Effector memory CD8-positive, alpha-beta T cell (primary cell): ENCODE measurements at regions not wholly inside any gene's neighbourhood (a gene's known extent, or its start where the extent isn't known, plus 50 kb on each side); places are given as distances from the start of the nearest gene placed in this dataset.
"Not testable (repeated sequence)": the region's sequence is repeated elsewhere in the genome, so short reads cannot be mapped to it uniquely, and the experiment has no call there.

Source experiments
- ATAC-seq: fragments of 150-1000 bp; cut with Tn5 transposase; replicated peaks from 2 replicates; pipeline ENCODE4 v1.10.0; 2021; ENCODE audit warnings: mild to moderate bottlenecking, moderate library complexity
- DNase-seq, 3 experiments: peaks; one replicate each; pipeline ENCODE4 v3.0.0; 2021
- H3K27ac Mint-ChIP-seq, 2 donors: one replicate each; pipeline ENCODE4 v1.8.0; 2022; ENCODE audit warnings: mild to moderate bottlenecking in 2 of 2, mixed read lengths in 2 of 2, moderate library complexity in 2 of 2
- H3K27me3 Mint-ChIP-seq, 2 donors: one replicate each; pipeline ENCODE4 v1.8.0; 2022; ENCODE audit warnings: mixed read lengths in 2 of 2
- H3K36me3 Mint-ChIP-seq: one replicate; pipeline ENCODE4 v1.8.0; 2022; ENCODE audit warnings: mild to moderate bottlenecking, moderate library complexity, mixed read lengths; ENCODE audit not compliant: insufficient read depth
- H3K4me1 Mint-ChIP-seq, 2 donors: one replicate each; pipeline ENCODE4 v1.8.0; 2022; ENCODE audit warnings: low read depth in 2 of 2, mixed read lengths in 2 of 2
- H3K4me3 Mint-ChIP-seq, 2 donors: one replicate each; pipeline ENCODE4 v1.8.0; 2022; ENCODE audit warnings: mild to moderate bottlenecking in 2 of 2, mixed read lengths in 2 of 2, moderate library complexity in 2 of 2
- H3K9me3 Mint-ChIP-seq, 2 donors: one replicate each; pipeline ENCODE4 v1.8.0; 2022; ENCODE audit warnings: mixed read lengths in 2 of 2

DNA sequence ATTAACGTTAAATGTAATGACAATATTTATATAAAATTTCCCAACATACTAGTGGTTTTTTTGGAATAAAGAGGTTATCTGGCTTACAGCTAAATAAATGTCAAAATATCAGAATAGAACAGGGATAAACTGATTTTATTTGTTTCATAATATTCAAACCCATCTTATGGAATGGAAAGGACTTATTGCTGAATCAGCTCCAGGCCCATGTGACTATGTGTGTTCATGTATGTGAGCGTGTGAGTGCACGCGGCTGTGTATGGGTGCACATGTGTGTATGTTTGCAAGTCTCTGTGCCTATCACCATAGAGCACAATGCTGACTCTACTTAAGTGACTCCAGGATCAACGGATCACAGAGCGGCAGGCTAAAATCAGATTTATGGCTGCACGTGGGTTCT lies 392.3 kb upstream of the GRM7 start:
- no peaks in the 10 kb centered on the region for H3K4me1 Mint-ChIP-seq
- H3K36me3 Mint-ChIP-seq = no peaks in the 10 kb centered on the region
- H3K4me3 Mint-ChIP-seq = no peak overlapping the region
- no peaks in the 10 kb centered on the region for H3K27me3 Mint-ChIP-seq
- DNase-seq = no peak
- no peak for ATAC-seq
- H3K9me3 Mint-ChIP-seq = peaks cover 0 to 6% of the 10 kb centered on the region in 2 donors
- no peak overlapping the region for H3K27ac Mint-ChIP-seq

DNA sequence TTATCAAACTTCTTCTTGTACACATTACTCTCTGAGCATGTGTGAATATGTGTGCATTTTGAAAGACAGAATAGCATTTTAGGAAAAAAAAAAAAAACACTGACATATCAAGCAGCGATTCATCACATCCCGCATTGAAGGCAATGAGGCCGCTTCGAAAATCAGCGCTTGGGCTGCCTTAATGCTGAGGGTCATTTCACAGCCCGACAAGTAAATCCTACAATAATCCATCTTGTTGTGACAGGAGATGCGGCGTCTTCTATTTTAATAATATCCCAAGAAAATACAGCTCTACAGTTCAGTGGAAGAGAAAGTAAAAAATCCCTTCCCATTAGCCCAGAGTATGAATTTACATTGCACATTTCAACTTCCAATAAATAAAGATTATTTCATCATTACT lies 389.2 kb upstream of the GRM7 start:
- peaks cover 0 to 13% of the 10 kb centered on the region in 2 donors for H3K9me3 Mint-ChIP-seq
- no peak overlapping the region for H3K4me3 Mint-ChIP-seq
- DNase-seq = no peak
- no peaks in the 10 kb centered on the region for H3K4me1 Mint-ChIP-seq
- ATAC-seq = no peak
- H3K27me3 Mint-ChIP-seq = no peaks in the 10 kb centered on the region
- no peaks in the 10 kb centered on the region for H3K36me3 Mint-ChIP-seq
- no peak overlapping the region for H3K27ac Mint-ChIP-seq

DNA sequence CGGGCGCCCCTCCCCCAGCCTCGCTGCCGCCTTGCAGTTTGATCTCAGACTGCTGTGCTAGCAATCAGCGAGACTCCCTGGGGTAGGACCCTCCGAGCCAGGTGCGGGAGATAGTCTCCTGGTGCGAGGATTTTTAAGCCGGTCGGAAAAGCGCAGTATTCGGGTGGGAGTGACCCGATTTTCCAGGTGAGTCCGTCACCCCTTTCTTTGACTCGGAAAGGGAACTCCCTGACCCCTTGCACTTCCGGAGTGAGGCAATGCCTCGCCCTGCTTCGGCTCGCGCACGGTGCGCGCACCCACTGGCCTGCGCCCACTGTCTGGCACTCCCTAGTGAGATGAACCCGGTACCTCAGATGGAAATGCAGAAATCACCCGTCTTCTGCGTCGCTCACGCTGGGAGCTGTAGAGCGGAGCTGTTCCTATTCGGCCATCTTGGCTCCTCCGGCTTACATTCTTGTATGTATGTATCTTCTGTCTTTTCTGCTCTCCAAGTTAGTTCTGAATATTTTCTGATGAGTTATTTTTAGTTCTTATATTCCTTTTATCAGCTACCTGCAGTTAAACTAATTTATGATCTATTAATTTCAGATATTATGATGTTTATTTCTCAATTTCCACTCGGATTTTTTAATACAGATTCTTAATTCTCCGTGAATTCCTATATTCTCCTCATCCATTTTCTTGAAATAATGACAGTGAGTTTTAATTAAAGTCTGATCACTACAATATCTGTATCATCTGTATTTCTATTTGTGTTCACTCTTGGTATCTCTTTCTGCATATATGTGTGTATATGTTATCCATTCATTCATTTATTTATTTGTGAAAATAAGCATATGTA lies 370.2 kb upstream of the GRM7 start:
- not testable (repeated sequence) for H3K4me1 Mint-ChIP-seq, H3K36me3 Mint-ChIP-seq, ATAC-seq, DNase-seq, H3K27ac Mint-ChIP-seq, H3K27me3 Mint-ChIP-seq, H3K4me3 Mint-ChIP-seq
- H3K9me3 Mint-ChIP-seq = peaks cover 3 to 22% of the 10 kb centered on the region in 2 donors

DNA sequence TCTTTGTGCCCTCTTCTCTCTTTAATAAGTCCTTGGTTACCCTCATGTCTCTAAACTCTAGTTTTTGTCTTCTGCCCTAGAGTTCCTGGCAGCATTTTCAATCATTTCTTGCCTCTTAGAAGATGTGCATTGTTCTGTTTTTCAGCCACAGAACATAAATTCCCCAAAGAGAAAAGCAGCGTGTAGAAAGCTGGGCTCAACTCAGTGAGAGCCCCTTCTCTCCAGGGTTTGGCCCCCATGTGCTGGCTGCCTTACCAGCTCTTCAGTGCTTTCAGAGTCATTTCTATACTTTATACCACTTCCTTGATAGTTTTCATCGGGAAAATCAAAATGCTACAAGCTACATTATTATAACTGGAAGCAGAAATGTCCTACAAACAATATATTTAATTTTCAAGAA lies 369.1 kb upstream of the GRM7 start:
- Mint-ChIP-seq H3K4me3 (no peak overlapping the region), H3K27ac (no peak overlapping the region), H3K4me1 (no peaks in the 10 kb centered on the region)

DNA sequence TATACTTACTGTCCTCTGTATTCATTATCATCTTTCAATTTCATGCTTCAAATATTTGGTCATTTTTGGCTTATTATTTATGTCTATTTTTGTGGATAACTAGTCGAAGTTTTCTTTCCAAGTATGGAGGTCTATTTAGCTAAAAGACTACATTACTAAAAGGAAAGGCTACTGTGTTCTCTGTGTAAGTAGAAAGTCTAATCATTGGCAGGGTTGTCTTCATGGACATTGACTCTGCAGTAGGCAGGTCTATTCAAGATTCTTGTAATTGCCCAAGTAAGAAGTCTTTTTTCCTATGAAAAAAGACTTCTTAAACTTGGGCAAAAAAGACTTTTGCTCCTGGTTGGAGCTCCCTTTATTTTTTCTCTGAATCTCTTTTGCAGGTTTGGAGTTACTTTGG lies 368.6 kb upstream of the GRM7 start:
- DNase-seq (no peak), ATAC-seq (no peak)
- Mint-ChIP-seq H3K27me3 (no peaks in the 10 kb centered on the region), H3K27ac (no peak overlapping the region), H3K36me3 (no peaks in the 10 kb centered on the region), H3K4me1 (no peaks in the 10 kb centered on the region), H3K9me3 (peaks cover 3 to 22% of the 10 kb centered on the region in 2 donors), H3K4me3 (no peak overlapping the region)

More for the DNA sequence above, 369.1 kb upstream of the GRM7 start:
- DNase-seq (no peak), ATAC-seq (no peak)
- Mint-ChIP-seq H3K9me3 (peaks cover 3 to 22% of the 10 kb centered on the region in 2 donors), H3K27me3 (no peaks in the 10 kb centered on the region), H3K36me3 (no peaks in the 10 kb centered on the region)

DNA sequence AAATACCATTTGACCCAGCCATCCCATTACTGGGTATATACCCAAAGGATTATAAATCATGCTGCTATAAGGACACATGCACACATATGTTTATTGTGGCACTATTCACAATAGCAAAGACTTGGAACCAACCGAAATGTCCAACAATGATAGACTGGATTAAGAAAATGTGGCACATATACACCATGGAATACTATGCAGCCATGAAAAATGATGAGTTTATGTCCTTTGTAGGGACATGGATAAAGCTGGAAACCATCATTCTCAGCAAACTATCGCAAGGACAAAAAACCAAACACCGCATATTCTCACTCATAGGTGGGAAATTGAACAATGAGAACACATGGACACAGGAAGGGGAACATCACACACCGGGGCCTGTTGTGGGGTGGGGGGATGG lies 362.0 kb upstream of the GRM7 start:
- peaks cover 10 to 25% of the 10 kb centered on the region in 2 donors for H3K9me3 Mint-ChIP-seq
- not testable (repeated sequence) for H3K36me3 Mint-ChIP-seq, H3K27ac Mint-ChIP-seq, H3K4me3 Mint-ChIP-seq, H3K4me1 Mint-ChIP-seq, H3K27me3 Mint-ChIP-seq, DNase-seq, ATAC-seq

DNA sequence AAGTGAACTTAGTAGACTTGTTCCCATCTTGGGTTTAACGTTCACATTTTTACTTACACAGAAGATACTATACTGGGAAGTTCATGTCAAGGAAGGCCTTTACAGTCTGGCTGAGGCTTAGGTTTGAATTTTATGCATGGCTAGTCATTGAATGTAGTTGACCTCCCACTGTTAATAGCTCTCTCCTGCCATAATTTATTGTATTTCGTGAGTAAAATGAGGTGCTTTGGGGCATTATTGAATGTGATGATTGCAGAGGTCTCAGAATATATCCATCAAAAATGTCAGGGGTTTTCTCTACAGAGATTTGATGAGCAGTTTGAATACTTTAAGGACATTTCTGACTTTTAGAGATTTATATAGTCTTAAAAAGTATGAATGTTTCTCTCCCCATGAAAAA lies 356.6 kb upstream of the GRM7 start:
- no peak for ATAC-seq
- no peaks in the 10 kb centered on the region for H3K4me1 Mint-ChIP-seq

DNA sequence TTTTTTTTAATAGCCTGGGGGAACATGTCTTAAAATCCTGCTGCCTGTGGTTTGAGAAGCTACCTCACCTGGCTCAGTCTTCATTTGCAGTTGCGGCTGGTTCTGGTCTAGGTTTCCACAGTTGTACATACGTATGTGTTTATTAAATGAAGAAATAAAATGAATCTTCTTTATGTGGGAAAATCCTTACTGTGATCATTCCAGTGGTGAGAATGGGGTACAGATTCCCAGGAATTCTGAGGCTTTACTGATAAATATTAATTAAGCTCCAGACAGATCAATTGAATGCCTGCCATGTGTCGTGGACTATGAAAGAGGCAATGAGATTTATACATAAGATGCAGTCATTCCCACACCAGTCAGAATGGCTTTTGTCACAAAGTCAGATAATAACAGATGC lies 356.1 kb upstream of the GRM7 start:
- peaks cover 8 to 14% of the 10 kb centered on the region in 2 donors for H3K9me3 Mint-ChIP-seq

More for the DNA sequence above, 356.6 kb upstream of the GRM7 start:
- H3K36me3 Mint-ChIP-seq = no peaks in the 10 kb centered on the region
- H3K4me3 Mint-ChIP-seq = no peak overlapping the region
- DNase-seq = no peak
- H3K9me3 Mint-ChIP-seq = peaks cover 11 to 19% of the 10 kb centered on the region in 2 donors
- no peaks in the 10 kb centered on the region for H3K27me3 Mint-ChIP-seq
- no peak overlapping the region for H3K27ac Mint-ChIP-seq

DNA sequence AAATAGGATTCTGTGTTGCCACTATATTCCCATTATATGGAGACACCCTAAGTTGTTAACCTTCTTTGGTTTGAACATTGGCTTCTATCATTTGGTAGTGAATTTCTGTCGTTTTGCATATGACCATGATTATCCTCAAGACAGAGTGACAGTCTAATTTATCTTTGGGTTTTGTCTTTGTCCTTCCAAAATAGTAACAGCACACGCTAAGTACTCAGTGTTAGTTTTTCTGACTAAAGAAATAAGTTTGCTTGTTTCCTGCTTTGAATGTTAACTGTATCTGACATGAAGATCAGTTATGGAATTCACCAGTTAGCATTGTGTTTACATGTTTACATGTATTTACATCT lies 352.5 kb upstream of the GRM7 start:
- Mint-ChIP-seq H3K9me3 (peaks cover 2 to 7% of the 10 kb centered on the region in 2 donors), H3K36me3 (no peaks in the 10 kb centered on the region), H3K27me3 (no peaks in the 10 kb centered on the region), H3K27ac (no peak overlapping the region), H3K4me3 (no peak overlapping the region), H3K4me1 (no peaks in the 10 kb centered on the region)
- ATAC-seq (no peak), DNase-seq (no peak)

More for the DNA sequence above, 356.1 kb upstream of the GRM7 start:
- Mint-ChIP-seq H3K4me1 (no peaks in the 10 kb centered on the region), H3K4me3 (no peak overlapping the region), H3K27me3 (no peaks in the 10 kb centered on the region), H3K36me3 (no peaks in the 10 kb centered on the region), H3K27ac (no peak overlapping the region)
- no peak for ATAC-seq
- no peak for DNase-seq

DNA sequence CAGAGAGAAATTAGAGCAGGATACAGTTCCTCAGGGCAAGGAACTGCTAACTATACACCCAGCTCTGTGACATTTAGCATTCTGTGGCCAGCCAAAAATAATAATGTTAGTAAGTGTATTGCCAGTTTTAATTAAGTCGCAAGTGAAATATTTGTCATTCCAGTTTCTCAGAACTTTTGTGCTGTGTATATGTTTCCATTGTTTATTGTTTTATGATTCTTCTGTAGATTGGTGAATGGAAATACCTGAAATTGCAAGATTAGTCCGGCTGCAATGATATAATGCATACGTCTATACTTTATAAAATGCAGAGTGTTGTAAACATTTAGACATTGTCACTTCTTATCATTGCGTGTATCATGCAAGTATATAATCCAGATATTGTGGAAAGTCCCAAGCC lies 351.3 kb upstream of the GRM7 start:
- H3K4me3 Mint-ChIP-seq = no peak overlapping the region
- H3K36me3 Mint-ChIP-seq = no peaks in the 10 kb centered on the region
- H3K27me3 Mint-ChIP-seq = no peaks in the 10 kb centered on the region
- ATAC-seq (no peak), DNase-seq (no peak)
- no peak overlapping the region for H3K27ac Mint-ChIP-seq
- H3K4me1 Mint-ChIP-seq = no peaks in the 10 kb centered on the region
- H3K9me3 Mint-ChIP-seq = peaks cover 0 to 2% of the 10 kb centered on the region in 2 donors

DNA sequence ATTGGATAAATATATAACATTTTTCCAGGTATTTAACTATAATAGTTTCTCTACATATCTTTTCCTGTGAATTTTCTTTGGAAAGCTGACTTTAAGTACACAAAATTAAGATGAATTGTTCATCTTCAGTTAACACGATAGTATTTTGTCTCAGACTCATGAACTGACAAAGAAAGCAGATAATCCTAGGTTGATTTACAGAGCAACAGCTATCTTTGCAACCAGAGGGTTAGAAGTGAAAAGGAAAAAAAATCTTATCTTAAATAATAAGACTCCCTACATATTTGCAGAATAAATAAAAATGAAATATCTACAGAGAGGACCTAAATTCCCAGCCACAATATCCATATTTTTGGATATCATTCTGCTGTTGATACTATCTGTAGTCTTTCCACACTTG lies 350.2 kb upstream of the GRM7 start:
- Mint-ChIP-seq H3K4me1 (no peaks in the 10 kb centered on the region), H3K4me3 (no peak overlapping the region), H3K27ac (no peak overlapping the region), H3K27me3 (no peaks in the 10 kb centered on the region), H3K36me3 (no peaks in the 10 kb centered on the region), H3K9me3 (peaks cover 0 to 2% of the 10 kb centered on the region in 2 donors)
- ATAC-seq (no peak), DNase-seq (no peak)

DNA sequence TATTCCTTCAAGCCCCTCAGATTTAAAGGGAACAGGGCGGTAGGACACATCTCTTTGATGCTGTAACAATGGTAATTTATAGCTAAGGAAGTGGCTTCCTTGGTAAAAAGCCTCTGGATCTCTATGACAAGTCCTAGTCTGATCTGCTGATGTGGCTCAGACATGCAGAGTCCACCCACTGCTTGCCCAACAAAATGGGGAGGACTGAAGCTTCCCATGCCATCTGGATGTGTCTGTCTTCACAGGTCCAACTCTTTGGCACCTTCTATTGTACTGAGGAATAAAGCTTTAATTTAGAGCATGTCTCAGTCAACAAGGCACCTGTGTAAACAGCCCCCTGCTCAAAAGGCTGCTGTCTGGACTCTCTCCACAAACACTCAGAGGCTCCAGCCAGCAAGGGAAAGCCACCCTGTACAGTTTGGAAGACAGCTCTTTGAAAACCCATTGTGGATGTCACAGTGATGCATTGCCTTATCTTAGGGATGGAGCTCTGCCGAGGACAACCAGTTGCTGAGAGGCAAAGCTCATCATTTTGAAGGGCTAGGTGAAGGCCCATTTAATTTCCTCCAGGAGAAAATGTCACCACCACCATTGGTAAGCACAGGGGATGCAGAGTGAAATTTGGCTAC lies 348.6 kb upstream of the GRM7 start:
- peaks cover 0 to 5% of the 10 kb centered on the region in 2 donors for H3K9me3 Mint-ChIP-seq
- no peak for DNase-seq
- no peak overlapping the region for H3K27ac Mint-ChIP-seq
- no peak overlapping the region for H3K4me3 Mint-ChIP-seq
- ATAC-seq = no peak
- H3K36me3 Mint-ChIP-seq = no peaks in the 10 kb centered on the region
- H3K27me3 Mint-ChIP-seq = no peaks in the 10 kb centered on the region
- no peaks in the 10 kb centered on the region for H3K4me1 Mint-ChIP-seq

DNA sequence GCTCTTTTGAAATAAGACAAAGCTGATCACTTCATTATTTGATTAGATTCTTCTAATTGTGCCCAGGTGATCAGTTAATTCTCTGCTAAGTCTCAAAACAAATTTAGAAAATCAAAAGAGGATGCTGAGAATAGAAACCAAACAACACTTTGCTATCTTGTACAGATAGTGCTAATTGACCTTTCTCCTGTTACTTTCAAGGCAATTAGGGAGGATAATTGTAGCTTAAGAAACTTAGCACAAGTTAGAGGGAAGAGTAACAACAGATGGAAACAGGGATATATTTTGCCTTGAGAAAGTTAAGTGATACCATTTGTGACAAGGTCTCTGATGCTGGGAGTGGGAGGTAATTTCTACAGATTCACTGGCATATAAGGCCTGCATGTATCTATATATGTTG lies 344.8 kb upstream of the GRM7 start:
- H3K9me3 Mint-ChIP-seq = peaks cover 9 to 13% of the 10 kb centered on the region in 2 donors
- DNase-seq (no peak), ATAC-seq (no peak)
- H3K4me3 Mint-ChIP-seq = no peak overlapping the region
- H3K4me1 Mint-ChIP-seq = no peaks in the 10 kb centered on the region
- no peak overlapping the region for H3K27ac Mint-ChIP-seq
- H3K27me3 Mint-ChIP-seq = no peaks in the 10 kb centered on the region
- H3K36me3 Mint-ChIP-seq = no peaks in the 10 kb centered on the region

DNA sequence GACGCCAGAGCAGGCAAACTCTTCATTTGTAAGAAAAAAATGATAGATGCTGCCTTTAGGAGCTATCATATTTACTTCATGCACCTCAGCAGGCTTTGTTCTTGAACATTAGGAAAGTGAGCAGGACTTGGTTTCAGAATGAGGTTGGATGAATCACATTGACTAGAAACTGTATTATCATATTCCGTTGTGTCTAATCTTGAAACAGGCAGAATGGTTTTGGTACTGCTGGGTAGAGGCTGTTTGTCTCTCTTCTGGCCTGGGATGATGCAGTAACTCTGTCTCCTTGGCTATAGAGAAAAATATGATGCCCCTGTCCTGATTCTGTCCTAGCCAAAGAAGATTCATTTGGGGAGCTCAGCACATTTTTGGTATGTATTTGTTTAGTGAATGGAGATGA lies 344.2 kb upstream of the GRM7 start:
- peaks cover 9 to 13% of the 10 kb centered on the region in 2 donors for H3K9me3 Mint-ChIP-seq
- no peak for ATAC-seq
- H3K27me3 Mint-ChIP-seq = no peaks in the 10 kb centered on the region
- no peak overlapping the region for H3K27ac Mint-ChIP-seq
- no peaks in the 10 kb centered on the region for H3K36me3 Mint-ChIP-seq
- no peak overlapping the region for H3K4me3 Mint-ChIP-seq
- no peak for DNase-seq
- no peaks in the 10 kb centered on the region for H3K4me1 Mint-ChIP-seq
